Non-pigmented ciliary epithelial cell (primary cell): ENCODE measurements at regions not wholly inside any gene's neighbourhood (a gene's known extent, or its start where the extent isn't known, plus 50 kb on each side); places are given as distances from the start of the nearest gene placed in this dataset.

Source experiments
- DNase-seq: peaks from one replicate; pipeline ENCODE4 v3.0.0-alpha.2; 2010; ENCODE audit warnings: low read depth

DNA sequence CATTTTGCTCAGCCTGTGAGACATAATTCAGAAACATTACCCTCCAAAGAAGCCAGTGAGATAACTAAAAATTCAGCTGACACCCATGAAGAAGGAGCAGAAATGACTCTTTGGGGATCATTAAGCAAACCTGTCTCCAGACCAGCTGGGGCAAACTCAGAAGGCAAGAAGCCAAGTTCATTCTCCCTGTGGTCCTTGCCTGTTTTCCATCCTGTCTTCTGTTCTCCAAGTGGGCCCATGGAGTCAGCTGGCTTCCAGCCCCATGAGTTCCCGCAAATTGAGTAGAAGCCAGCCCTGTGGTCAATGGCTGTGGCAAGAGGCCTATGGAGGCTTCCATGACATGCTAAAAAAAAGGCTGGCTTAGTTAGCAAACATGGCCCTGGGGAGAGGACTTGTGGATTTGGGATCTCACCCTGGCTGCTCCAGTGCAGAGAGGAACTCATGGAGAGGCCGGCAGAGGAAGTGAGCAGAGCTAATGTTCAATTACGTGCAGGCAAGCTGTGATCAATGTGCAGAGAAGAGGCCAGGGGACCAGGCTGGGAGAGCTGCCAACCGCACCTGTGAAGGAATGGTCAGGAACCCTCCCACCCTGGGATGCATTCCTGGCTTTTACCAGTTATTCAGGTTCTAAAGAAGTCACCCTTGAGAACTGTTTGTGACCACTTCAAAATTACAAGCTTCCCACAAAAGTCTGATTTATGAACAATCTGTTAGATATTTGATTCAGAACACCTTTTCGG, 229.1 kb downstream of the TSHZ3 start:
- DNase-seq = no peak

DNA sequence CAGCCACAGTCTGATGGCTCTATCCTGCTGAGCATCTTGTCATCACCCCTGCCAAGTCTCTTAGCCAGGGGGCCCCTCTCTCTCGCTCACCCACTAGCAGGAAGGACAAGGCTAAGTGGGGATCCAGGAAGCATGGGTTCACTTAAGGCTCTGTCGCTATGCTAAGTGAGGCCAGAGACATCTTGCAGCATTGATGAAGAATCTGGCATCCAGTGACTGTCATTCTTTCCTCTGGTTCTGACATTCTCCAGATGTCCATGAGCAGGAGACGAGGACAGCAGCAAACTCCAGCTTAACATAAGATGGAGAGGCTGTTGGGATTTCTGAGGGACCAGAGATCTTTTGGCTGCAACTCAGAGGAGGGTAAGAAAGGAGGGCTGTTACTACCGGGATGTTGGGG, 230.2 kb downstream of the TSHZ3 start:
- no peak for DNase-seq

DNA sequence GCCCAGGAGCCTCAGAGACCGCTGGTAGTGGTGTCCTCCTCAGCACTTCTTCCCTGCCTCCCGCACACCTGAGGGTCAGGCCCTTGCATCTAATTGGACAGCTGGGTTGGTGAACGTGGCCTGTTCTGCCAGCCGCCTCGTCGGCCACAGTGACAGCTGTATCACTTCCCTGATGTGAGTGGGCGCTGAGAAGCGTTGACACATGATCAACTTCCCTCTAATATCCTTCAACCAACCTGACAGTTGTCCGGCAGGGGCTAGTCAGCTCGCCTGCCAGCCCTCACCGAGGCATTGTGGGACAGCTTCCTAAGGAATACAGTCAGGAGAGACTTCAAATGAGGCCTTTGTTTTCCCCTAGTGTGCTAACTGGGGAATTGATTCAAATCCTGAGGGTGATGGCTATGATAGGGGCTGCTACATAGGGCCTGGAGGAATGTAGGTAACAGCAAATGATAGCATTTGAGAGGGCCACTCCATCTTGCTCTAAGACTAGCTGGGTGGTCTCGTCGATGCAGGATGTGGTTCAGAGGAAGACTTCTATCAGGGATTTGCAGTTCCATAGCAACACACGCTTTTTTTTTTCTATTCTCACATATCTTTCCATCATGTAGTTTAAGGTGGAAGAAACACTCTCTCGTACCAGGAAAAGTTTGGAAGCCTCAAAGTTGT, 230.8 kb downstream of the TSHZ3 start:
- DNase-seq = no peak

DNA sequence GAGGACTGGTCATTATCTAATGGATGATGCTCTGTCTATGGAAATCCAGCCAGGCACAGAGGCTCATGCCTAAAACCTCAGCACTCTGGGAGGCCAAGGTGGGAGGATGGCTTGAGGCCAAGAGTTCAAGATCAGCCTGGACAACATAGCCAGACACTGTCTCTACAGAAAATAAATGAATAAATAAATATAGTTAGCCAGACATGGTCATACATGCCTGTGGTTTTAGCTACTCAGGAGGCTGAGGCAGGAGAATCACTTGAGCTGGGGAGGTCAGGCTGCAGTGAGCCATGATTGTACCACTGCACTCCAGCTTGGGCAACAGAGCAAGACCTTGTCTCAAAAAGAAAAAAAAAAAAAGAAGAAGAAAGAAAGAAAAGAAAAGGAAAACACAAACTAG, 234.7 kb downstream of the TSHZ3 start:
- no peak for DNase-seq

DNA sequence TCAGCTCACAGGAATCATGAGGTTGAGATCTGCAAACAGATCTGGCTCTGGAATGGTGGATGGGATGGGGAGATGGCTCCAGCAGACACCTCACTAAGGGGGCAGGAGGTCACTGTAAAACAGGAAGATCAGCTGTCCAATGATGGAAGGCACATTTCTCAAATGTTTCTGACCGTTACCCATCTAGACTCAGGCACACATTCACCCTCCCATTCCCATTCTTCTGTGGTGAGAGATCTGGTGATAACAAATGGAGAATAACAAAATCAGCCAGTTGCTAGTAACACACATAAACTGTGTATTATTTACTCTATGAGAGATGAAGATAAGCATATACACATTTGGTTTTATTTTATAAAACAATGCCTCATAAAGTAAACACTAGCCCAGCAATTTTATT, 235.9 kb downstream of the TSHZ3 start:
- DNase-seq = no peak

DNA sequence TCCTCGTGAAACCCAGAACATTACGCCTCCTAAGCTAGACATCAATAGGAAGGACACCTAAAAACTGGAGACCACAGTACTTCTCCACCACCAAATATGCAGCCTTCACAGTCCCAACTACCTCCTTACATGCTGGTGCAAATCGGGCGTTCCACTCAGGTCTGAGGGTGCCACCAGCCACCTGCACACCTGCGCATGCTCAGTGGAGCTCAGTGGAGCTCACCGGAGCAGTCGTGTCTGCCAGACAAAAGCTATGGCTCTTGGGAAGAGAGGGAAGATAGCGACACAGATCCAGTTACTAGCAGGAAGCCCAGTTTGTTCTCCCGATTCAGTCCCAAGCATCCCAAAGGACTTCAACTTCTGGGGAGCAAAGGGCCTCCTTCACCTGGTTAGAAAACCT, 237.1 kb downstream of the TSHZ3 start:
- no peak for DNase-seq

DNA sequence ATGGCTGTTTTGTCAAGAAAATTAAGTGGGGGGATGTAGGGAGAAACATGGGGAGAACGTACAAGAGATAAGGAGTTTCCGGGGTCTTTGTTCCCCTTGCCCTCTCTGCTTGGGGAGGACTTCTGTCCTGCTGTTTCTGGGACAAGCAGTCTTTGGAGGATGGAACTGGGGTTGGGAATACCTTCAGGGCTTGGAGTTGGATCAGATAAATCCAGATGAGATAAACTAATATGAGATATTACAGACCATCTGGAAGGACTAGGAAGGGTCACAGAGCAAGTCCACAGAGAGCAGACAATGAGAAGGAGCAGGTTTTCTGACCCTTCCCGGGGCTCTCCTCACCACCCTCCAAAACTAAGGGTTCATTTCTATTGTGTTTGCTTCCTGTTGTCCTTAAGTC, 237.5 kb downstream of the TSHZ3 start:
- DNase-seq = no peak

DNA sequence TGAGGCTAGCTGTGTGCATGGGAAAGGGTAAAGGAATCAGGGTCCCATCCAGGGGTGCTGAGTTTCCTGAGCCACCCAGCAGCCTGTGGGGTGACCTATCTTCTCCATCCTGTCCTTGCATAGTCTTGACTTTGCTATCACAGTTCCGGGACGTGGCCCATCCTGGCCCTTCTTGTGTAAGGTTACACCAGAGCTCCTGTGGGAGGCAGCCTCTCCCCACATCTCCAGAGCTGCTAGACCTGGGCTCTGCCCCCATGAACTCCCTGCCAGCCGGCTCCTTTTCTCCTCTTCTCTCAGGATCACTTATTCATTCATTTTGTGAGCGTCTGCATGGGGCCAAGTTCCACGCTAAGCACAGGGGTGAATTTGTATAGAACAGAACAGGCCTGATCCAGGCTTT, 238.9 kb downstream of the TSHZ3 start:
- no peak for DNase-seq

DNA sequence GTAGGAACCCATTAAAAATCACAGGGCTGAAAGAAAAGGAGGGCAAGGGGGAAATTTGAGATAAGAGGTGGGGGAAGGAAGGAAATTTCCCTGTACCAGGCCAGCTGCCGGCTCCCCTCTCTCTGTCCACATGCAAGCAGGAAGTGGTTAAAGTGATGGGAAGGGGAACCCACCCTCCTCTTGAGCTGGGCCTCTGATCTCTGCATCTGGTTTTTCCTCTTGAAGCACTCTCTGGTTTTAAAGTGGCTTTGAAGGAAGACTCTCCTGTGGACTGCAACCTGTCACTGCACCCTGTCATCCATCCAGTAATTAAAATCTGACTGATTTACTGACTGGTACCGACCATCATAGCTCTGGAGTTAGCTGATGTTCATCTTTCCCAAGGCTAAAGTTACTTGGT, 239.6 kb downstream of the TSHZ3 start:
- DNase-seq = no peak

DNA sequence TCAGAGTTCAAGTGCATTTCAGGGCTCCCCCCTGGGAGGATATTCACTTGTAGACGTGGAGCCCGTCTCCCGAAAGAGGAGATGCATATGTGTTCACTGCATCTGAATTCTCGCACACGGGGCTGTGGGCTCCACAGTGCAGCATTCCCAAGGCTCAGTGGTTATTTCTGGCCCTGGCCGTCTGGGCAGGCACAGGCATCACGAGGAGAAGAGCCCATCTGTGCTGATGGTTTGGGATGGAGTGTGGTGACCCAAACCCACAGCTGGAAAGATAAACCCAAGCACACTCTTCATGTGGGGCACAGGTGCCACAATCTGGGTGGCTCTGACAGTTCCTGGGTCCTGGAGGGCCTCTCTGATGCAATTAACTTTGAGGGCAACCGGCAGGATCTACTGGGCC, 242.1 kb downstream of the TSHZ3 start:
- DNase-seq = no peak

DNA sequence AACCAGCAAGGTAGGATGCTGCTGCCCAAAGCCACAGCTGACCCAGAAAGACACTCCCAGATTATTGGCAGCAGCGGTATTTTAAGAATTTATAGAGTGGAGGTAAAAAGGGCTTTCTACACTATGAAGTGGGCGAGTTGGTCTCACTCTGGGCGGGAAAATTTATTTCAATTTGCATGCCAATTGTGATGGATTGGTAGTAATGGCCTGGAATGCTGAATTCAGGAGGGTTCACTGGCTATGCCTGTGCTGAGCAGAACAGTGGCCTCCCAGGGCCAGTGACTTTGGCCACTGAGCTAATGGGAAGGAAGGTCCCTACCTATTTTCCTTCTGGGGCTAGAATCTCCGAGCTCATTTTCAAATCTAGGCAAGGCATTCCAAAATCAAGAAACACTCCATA, 243.5 kb downstream of the TSHZ3 start:
- no peak for DNase-seq

DNA sequence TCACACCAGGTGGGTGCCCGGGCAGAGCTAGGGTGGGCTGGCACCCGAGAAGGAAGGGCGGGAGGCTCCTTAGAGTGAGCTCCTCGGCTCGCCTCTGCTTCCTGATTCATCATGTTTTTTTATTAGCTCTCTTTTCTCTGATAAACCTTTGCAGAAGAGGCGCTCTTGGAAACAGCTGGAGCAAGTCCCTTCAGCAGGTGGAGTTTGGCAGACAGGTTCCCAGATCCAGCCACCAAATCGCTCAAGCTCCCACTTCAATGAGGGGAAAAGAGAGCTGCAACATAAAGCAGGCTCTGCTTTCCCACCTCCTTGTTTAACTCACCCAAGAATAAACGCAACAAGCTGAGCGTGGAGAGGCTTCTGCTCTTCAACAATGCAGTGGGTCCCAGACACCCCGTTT, 244.8 kb downstream of the TSHZ3 start:
- DNase-seq = no peak

DNA sequence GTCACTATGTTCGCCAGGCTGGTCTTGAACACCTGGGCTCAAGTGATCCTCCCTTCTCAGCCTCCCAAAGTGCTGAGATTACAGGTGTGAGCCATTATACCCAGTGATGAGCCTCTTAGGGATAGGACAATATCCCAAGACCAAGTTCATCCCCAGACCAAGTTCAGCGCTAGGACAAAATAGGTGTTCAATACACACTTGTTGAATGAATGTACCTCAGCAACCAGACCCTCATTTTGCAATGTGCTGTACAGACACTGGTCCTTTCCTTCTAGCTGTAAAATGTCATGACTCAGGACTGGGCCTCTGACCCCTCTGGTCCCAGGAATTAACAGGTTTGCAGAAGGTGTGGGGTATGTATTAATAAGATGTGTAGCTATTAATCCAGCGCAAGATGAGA, 246.0 kb downstream of the TSHZ3 start:
- DNase-seq = no peak

DNA sequence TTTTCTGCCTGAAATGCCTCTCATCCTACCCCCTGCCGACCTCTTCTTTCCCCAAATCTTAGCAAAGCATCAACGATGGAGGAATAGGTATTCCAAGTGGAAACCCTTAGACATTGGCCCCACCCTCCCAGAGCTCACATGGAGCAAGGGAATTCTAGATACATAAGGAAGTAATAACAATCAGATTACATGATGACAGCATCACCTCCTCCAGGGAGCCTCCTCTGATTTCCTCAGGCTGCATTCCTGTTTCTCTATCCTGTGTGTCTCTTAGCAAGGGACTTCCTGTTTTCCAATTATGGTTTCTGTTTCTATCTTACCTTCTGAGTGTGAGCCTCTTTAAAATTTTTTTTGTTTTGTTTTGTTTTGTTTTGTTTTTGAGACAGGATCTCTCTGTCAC, 246.6 kb downstream of the TSHZ3 start:
- no peak for DNase-seq

DNA sequence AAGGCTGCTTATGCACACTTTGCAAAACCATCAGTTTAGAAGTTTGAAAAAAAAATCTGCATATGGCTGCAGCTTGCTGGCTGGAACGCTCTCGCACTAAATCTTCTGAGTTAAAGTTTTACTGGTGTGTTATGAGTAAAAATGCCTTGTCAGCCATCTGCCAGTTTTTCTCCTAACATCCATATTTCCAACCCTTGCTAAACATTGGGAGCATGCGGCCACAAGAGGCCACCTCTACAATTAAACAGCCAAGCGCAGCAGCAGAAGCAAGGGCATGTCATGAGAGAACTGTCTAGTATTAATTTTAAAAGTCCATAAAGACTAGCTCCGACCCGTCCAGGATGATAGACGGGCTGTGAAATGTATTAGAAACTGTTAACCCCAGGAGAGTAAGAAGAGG, 248.3 kb downstream of the TSHZ3 start:
- DNase-seq = no peak

DNA sequence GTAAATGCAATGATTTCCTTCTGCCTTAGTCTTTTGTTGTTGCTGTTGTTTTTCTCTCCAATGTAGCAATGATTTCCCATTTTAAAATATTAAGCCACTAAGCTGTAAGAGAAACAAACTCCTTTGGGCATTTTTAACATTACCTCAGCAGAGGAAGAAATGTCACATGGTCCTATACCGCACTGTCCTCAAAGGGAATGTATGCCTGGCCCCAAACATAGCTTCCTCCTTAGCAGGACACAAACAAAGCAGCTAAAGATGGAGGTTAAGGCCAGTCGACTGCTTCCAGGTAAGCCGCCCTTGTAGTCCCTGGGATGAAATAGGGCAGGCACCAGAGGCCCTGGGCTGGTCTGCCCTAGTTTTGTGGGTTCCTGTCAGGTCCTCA, 249.0 kb downstream of the TSHZ3 start:
- no peak for DNase-seq

DNA sequence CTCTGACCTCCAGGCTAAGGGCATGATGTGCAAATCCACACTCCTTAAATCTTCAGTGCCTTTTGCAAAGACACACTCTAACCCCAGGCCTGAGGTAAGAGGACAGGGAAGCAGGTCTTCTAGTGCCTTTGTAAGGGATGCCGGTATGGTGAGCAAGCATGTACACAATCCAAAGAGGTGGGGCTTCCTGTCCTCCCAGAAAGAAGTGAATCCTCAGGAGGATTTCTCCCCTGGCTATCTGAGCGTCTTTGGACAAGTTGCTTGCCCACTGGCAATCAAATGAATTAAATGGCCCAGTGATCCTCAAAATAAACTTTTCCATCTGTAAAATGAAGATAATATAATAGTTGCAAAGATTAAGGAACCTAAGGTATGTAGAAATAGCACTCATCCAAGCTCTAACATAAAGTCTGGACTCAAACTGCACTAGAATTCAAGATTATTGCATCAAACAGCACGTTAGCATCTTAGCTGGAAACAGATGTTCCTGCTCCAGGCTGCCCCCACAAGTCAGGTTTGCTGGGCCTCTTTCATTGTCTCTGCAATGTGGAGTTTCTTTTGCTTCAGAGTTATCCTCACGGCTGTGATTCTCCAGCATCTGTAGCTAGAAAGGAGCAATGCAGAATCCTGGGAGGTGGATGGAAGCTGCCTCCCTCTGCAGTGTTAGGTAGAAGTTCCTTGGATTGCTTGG, 249.6 kb downstream of the TSHZ3 start:
- no peak for DNase-seq

DNA sequence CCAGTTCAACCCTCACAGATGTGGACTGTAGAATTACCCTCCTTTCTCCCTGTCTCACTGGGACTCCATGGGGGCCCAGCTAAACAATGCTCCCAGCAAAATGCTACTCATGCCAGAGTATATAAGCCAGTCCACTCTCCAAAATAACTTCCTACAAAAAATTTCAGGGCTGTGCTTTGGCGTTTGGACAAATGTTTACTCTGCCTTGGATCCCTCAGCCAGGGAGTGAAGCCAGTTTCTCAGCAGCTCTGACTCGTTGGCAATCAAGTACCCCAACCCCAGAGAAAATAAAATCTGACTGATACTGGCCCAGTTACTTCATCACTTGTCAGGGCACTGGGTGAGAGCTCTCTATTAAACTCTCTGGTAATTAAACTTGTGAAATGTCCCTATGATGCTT, 250.4 kb downstream of the TSHZ3 start:
- no peak for DNase-seq

DNA sequence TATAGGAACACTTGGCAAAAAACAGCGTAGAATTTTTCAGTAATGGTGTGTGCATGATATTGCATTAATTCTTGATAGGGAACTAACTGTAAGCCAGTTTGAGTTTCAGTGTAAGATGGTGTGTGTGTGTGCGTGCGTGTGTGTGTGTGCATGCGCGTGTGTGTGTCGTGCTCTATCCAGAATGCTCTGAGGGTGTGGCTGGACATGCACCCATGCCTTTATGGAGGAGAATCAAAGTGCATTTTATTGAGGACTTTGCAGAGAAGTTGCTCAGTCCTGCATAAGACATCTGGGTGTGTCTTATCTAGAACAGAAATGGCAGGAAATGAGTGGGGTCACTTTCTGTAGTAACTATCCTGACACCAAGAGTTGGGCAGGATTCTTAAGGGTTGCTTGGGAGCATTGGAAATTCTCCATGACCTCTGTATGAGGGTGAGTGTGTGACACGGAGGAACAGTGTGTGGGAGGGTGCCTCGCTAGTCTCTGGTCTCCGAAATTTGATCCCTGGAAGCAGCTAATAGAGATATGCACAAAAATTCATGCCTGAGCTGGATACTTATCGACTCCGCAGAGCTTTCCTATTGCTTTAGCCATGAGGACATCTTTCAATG, 252.2 kb downstream of the TSHZ3 start:
- no peak for DNase-seq

DNA sequence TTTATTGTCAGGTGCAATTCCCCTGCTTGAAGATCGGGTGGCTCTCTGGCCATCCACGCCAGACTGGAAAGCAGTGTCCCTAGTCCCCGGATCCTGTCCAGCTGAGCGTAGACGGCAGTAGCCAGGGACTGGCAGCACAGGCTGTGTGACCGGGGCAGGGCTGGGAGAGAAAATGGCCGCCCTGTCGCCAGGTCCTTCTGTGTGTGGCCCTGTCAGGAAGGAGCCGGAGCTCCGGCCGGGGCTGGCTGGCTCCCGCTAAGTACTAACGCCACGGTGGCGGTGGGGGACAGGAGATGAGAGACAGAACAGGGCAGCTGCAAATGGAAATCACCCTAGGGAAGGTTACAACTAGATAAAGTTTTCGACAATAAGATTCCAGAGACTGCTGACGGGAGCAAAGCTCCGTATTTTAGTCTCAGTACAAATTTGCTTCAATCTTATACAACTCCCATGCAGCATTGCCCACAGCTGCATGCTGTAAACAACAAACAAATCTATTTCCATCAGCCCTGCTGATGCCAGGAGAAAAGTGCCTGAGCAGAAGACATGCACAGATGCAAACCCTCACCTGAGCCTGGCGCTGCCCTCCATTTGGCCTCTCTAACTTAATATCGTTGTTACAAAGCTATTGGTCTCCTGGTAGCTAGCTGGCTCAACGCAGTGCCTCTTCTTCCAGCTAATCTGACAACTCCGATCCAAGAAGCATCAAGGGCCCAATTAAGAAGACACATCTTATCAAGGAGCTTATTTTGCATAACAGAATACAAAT, 253.0 kb downstream of the TSHZ3 start:
- no peak for DNase-seq

DNA sequence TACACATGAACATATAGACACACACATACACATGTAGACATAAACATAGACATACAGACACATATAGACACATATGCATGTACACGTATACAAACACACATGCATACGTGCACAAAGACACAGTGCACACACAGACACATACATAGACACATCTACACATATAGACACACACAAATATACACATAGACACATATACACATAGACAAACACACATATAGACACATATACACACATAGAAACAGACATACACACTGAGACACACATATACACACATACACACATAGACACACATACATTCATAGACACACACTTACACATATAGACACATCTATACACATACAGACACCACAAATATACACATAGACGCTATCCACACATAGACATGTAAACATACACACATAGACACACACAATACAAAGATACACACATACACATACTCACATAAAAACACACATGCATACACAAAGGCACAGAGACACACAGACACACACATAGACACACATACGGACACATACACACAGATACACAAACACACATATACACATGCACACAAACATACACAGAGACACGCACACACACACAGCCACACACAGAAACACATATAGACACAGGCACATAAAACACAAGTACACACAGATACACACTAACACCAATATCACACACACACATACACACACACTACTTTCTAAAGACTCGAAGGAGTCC, 254.0 kb downstream of the TSHZ3 start:
- DNase-seq = no peak

DNA sequence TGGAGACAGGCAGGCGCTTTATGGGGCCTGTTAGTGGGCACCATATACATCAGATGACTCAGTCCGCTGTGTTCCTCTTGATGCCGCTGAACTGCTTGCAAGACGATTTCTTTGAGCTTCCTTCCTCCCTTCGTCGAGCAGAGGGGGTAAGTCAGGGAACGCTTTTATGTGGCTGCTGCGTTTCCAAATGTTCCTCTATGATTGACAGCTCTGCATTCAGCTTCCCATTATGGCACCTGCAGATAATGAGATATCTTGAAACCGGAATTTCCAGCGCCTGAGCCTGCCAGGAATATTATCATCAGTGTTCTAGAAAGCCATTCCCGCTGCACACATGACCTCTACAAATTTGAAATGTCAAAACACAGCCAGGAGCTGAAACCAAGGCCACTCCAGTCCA, 257.0 kb downstream of the TSHZ3 start:
- DNase-seq = no peak
